ENCODE measurements at regions not wholly inside any gene's neighbourhood (a gene's known extent, or its start where the extent isn't known, plus 50 kb on each side); places are given as distances from the start of the nearest gene placed in this dataset.

DNA sequence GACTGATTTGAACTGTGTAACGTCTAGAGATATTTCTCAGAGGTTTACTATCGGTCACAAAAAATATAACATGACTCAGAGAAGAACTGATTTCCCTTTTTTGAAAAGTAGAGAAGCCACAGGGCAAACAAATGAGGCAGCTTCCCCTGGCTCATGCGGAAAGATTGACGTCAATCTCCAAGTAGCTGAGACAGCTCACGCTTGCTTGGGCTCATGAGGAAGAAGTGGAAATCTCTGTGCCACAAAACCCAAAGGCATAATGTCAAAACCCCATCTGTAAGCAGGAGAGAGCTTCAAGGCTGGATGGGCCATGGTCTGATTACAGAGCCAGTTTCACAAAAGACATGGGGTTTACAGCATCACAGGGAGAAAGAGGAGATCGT is 188.1 kb downstream of the ARL4C start:
- DNase-seq (ENCODE audit: extremely low read depth in 1 of 2, low read depth in 1 of 2) = peak; percentile 34 to 57

DNA sequence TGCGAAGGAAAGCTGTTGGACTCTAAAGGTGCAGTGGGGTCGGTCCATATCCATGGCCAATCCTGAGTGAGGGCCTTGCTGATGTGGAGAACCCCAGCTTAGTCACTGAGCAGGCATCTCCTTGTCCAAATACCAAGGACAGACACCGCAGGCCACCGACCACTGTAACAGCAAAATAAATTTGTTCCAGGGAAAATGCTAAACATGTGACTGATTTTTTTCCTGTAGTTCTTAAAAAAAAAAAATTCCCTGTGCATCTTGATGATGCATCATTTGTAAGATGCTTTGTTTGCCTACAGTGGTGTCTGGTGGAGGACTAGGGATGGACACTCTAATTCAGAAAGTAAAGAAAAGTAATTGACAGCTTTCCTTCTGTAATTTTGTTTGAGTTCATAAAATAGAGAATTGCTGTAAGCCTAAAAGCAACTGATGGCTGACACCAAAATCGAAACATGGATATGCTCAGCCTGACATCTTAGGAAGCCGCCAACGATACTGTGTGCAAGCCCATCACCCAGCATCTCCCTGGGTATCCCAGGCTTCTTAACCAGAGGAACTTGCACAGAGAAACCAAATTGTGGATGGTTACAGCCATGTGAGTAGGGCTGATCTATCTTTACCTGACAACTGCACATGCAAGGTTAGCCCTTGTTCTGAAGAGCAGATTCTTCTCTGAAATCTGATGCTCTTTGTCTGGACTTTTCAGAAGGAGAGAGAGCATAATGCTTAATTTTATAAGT is 188.6 kb downstream of the ARL4C start:
- DNase-seq (ENCODE audit: extremely low read depth in 1 of 2, low read depth in 1 of 2) = no peak

DNA sequence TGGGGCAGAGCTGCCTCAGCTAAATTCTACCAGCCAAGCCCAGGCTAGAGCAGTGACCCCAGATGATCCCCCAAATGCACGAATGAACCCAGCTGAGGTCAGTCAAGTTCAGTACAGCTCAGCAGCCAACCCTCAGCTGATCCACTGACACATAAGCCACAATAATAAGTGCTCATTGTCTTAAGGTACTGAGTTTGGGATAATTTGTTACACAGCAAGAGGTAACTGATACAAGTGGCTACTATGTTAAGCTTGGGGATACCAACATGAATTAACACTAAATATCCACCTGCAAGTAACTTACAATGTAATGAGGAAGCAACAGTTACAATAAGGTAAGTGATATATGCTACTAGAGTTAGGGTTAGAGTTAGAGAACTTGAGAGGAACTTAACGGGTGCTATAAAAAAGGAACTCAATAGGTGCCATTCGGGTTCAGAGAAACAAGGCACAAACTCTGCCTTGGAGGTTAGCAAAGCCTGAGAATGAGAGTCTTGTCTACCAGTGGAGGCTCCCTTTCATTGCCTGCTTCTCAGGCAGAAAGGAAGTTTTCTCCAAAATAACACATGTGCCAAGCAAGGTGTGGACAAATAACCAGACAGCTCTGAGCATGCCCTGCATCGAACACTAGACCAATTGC is 189.4 kb downstream of the ARL4C start:
- no peak for DNase-seq (ENCODE audit: extremely low read depth in 1 of 2, low read depth in 1 of 2)

DNA sequence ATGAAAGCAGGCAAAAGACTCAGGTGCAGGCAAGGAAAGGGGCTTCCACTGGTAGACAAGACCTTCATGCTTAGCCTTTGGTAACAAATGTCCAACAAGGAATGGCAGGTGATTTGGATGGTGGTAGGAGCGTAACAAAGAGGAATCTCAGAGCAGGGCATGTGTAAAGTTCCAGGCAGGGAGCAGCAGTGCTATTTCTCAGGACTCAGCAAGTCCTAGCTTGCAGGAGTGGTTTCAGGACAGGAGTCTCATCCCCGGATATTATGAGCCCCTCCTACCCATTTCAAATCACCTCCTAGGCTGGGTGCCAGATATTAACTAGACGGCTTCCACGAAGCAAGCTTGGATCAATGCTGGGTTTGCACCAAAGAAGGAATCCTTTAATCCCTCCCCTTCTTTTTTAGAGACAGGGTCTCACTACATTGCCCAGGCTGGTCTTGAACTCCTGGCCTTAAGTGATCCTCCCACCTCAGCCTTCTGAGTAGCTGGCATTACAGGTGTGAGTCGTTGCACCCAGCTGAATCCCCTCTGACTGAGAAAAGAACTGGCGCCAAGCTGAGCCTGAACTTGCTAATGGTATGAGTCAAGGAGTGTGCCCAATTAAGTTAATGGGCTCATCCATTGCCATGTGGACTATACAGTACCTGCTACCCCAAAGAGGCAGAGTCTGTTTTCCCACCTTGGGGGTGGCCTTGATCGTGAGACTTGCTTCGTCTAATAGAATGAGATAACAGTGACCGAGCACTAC is 190.3 kb downstream of the ARL4C start:
- DNase-seq (ENCODE audit: extremely low read depth in 1 of 2, low read depth in 1 of 2) = no peak

DNA sequence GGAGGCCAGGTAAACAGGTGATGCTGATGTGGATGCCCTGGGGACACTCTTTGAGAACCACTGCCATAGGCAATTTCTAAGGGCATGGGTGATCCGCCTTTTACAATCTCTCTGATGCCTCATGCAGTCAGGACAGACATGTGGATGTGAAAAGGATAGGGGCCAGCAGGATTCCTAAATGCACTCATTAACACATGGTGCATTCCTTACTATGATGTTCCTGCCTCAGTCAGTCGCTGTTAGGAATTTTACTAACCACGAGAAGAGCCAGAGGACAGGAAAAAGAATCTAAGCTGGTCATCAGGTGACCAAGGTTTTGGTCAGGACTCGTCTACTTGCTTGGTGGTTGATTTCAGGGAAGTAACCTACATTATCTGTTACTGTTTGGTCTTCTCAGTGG is 191.0 kb downstream of the ARL4C start:
- no peak for DNase-seq (ENCODE audit: extremely low read depth in 1 of 2, low read depth in 1 of 2)

DNA sequence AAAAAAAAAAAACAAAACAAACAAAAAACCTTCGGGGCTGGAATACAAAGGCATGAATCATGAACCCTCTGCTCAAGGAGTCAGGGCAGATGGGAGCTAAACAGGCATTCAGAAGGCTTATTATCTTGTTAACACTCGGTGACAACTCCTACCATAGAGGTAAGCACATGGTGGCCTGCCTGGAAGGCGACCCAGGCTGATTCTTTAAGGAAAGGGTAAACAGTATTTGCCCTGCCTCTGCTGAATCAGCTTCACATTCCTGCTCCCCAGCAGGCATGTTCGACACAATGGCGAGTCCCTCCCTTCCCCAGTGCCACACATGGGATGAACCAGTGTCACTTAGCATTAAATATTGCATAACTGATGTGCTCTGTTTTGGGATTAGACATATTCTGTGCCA is 191.9 kb downstream of the ARL4C start:
- DNase-seq (ENCODE audit: extremely low read depth in 1 of 2, low read depth in 1 of 2) = no peak

DNA sequence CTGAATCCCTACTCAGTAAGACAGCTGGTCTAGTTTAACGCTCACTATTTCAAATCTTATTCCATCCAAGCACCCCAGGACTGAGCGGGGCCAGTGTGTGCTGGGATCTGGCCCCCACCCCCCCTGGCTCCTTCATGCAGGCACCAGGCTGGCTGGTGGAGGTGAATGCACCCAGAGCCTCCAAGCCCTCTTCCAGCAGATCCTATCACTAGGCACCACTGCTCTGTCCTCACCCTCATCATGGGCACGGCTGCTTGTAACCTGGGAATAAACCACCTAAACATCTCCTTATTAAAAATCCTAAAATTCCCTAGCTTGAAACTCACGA is 194.3 kb downstream of the ARL4C start:
- DNase-seq (ENCODE audit: extremely low read depth in 1 of 2, low read depth in 1 of 2) = no peak

DNA sequence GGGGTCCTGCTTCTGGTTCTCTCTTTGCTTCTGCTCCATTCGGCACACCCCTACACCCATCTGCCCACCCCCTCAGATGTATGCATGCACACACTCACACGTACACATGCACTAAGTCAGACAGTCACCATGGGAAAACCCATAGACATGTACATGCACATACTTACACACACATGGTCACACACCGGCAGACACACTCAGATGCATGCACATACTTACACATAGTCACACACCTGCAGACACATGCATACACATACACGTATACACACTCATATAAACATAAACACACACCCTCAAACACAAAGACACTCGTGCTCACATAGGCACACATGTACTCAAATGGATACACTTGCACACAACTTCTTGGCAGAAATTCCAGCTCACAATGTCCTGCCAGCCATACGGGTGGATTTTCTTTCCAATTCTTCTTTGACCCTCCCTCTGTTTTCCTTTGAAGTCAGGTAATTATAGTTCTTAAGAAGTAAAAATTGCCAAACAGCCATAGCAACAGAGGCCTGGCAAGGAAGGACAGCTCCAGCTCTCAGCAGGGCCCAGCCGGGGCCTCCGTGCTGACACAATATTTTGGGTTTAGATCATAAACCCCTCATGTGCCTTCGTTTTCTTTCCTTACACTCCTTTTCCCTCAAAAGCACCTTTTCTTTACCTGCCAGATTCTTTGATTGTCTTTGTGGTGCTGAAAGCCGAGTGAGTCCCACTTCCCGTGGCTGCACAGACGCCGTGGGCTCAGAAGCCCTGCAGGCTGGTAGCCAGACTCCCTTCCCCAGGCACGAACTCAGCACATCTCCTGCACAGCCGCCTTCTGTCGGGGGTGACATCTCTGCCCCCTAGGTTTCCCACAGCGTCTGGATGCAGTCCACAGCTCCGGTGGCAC is 195.7 kb downstream of the ARL4C start:
- DNase-seq (ENCODE audit: extremely low read depth in 1 of 2, low read depth in 1 of 2) = no peak

DNA sequence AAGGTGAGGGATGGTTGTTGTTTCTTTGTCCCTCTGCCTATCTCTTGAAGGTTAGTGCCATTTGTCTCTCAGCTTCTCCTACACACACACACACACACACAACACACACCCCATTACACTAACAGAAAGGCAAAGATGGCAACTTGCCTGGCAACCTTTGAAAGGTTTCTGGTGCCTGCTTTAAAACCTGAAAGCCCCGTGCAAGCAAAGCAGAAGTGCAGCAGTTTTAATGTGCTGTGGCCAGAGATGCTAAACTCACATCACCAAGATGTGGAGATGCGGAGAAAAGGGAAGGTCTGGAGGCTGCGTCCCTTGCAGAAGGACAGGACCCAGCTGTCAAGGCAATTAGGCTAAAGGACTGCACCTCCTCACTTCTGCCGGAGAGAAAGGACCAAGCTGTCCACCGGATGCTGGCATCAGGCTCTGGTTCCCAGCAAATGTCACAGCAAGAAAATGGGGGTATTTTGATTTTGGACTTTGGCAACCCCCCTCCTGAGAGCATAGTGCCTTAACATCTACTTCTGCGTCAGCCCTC is 196.4 kb downstream of the ARL4C start:
- DNase-seq (ENCODE audit: extremely low read depth in 1 of 2, low read depth in 1 of 2) = no peak

DNA sequence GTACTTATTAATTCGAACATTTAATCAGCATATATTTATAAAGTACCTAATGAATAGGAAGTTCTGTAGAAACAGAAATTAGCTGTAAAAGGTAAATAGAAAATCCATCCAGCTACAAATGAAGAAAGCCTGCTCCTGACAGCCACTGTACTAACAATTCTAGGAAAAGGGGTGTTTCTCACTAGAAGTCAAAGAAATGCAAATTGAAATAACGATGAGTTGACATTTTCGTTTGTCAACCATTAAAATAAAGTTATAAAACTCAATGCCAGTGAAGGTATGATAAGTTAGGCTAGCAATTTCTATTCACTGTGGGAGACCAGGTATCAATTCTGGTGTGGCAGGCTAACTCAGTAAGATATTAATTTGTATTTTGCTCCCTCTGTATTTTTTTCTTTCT is 198.0 kb downstream of the ARL4C start:
- DNase-seq (ENCODE audit: extremely low read depth in 1 of 2, low read depth in 1 of 2) = no peak

DNA sequence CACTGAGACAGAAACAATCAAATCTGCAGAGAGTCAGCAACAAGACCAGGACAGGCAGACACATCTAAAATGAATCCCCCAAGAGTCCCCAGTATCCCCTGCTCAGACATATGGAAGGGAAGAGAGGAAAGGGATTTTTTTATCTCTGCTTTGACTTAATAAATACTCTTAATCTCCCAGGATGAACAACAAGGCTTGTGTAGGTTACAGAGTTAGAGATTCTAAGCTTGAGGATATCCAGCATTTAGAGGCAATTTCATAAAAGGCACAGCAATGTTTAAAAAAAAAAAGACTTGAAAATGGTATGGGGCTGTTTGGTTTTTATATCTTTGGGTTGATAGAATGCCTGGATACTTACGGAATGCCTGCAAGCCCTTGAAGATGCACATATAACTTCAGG is 199.9 kb downstream of the ARL4C start:
- DNase-seq (ENCODE audit: extremely low read depth in 1 of 2, low read depth in 1 of 2) = no peak

DNA sequence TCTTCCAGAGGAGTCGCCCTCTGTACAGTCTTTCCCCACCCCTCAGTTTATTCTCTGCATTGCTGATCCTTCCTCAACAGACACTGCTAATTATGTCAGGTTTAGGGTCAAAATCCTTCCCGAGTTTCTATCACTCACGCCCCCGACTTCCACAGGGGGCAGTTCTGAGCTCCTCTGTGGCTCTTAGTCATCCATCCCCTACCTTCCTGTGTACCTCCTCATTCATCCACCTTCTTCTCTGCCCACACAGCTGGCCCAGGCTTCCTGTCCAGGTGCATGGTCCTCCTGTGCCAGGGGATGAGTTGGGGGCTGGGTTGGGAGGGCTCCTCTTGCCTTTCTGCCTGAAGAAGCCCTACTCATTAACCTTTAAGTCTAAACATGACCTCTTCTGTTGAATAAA is 202.9 kb downstream of the ARL4C start:
- no peak for DNase-seq (ENCODE audit: extremely low read depth in 1 of 2, low read depth in 1 of 2)

DNA sequence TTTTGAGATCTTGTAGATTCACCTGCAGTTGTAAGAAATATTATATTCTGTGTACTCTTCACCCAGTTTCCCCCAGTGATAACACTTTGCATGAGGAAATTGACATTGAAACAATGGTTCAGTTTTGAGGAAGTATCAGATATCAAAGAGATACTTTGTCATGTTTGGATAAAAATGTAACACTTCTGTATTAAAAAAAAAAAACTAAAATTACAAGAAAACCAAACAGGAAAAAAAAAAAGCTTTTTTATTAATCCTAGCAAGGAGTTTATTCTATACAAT is 204.0 kb downstream of the ARL4C start:
- no peak for DNase-seq (ENCODE audit: extremely low read depth in 1 of 2, low read depth in 1 of 2)

DNA sequence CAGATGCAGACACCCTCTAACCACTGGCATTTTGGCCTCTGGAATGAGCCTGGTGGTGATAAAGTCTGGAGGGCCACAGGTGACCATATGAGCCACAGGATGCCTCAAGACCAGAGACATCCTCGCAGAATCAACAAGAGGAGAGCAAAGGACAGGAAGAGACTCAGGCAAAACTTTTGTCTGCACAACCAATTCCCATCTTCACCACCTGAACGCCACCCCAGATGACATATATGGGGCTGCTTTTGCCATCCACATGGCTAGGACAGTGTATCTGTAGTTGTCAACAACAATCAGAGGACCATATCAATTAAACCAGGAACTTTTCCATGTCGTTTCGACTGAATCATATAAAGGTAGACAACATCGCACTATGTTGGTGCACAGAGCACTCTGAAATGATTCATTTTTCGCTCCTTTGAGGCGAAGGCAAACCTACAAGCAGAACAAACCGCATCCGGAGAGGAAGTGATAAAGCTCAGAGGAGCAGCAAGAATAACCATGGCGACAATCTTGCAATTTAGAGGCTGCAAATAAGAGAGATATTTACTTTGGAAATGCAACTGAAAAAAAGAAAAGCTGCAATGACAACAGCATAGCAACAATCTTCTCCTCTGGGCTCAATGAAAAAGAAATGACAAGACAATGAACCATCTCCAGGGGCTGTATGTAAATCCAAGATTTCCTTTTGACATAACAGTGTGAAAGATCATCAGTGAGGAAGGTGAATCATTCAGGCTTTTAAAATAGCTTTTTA is 204.5 kb downstream of the ARL4C start:
- peak in 1 of 2 donors; percentile 35 for DNase-seq (ENCODE audit: extremely low read depth in 1 of 2, low read depth in 1 of 2)

DNA sequence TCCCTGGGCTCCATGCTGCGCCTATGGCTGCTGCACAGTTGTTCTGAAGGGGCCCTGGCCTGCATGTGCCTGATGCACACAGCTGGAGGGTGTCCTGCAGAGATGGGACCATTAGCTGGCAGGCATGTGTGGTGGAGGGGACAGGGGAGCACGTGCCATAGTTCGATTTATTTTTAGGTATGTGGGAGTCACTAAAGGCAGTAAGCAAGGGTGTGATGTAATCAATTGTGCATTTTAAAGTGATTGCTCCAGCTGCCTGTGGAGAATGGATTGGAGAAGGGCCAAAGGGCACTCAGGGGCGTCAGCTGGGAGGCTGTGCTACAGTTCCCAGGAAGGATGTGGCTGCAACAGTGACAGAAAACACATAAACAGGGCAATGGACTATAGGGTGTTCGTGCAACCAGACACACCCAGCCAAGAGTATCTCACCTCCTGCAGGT is 205.1 kb downstream of the ARL4C start:
- DNase-seq (ENCODE audit: extremely low read depth in 1 of 2, low read depth in 1 of 2) = no peak

DNA sequence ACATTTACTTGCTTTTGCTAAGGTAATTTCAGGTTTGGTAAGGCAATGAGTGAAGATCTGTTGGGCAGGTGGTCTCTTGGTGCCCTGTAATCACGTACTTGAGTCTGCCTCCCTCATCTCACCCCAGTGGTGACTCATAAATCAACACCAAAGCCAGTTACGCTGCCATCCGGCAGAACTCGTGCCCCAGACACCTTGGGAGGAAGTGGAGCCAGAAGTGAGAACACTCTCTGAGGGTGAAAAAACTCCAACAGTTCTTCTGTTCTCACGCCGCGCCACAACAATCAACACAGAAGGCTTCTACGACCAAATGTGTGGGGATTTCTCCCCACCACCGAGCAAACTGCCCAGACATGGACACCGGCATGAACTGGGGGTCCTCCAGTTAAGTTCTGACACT is 206.2 kb downstream of the ARL4C start:
- peak; percentile 58 to 74 for DNase-seq (ENCODE audit: extremely low read depth in 1 of 2, low read depth in 1 of 2)

DNA sequence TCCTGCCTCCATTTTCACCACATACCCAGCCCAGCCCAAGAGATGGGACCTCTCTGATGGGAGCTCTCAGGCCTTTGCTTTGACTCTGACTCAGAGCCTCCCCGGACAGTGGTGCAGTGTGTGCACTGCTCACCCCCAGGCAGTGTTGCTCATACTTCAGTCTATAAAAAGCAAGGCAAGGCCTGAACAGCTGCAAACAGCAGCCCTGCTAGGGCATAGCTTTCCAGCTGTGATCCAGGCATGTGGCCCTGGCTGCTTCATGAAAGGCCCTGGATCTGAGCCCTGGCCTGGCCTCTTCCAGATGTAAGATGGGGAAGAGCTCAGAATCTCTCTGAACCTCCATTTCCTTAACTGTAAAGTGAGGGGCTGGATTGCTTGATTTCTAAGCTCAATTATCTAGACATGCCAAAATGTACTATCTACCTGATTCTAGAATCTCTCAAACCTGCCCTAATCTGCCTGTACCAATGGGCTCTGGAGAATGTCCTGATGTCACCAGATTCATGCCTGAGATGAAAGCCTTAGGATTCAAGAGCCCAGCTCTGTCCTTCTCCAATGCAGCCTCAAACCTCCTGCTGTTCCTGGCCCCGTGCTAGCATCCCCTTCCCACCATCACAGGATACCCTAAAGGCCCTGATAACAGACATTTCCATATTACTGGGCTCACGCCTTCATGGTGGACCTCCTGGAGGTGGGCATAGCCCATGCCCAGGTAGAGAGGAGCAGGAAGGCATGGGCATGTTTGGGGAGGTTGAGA is 206.9 kb downstream of the ARL4C start:
- DNase-seq (ENCODE audit: extremely low read depth in 1 of 2, low read depth in 1 of 2) = peak in 1 of 2 donors; percentile 14

DNA sequence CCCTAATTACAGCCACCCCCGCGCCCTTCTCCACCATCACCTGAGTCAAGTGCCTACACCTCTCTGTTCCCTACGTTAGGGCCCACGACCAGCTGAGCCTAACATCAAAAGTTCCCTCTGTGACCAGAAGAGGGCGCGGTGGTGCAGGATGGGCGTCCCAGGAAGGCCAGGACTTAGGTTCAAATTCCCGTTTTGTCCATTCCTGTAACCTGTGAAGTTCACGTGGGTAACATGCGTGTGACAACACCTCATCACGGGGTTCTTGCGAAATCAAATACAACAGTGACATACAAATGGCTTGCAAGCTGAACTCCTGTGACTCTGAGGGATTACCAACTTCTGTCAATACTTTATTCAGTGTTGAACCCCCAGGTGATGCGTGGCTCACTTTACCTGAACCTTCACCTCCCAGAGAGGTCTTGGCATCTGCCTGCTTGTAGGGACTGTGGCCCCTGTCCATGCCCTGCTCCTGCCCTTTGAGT is 207.9 kb downstream of the ARL4C start:
- DNase-seq (ENCODE audit: extremely low read depth in 1 of 2, low read depth in 1 of 2) = peak in 1 of 2 donors; percentile 56

DNA sequence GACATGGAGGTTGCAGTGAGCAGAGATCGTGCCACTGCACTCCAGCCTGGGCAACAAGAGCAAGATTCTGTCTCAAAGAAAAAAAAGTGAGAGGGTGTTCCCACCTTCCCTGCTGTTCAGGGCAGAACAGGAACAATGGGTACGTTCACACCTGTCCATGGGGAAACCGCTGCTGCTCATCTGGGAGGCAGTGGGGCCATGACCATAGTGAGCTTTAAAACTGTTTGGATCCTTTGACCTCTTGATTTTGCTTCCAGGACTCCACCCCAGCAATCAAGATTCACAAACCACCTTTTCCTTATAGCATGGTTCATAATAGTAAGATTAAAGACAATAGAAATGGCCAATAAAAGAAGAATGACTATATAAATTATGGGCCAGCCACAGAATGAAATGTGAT is 209.2 kb downstream of the ARL4C start:
- no peak for DNase-seq (ENCODE audit: extremely low read depth in 1 of 2, low read depth in 1 of 2)

DNA sequence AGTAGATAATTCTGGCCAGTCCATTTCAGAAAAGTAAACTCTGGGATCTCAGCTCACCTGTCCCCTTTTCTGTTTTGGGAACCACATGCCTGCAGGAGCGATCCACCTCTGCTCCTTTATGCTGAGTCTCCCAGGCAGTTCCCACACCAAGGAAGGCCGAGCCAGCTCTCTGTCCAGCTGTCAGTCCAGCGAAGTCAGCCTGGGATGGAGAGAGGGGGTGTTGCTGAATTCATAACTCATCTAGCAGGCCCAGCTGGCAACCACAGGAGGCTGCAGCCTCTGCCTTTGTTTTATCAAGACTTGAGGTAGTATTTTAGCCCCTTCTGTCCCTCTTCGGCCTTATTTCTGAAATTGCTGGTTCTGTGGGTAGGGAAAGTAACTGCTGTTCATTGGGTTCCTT is 209.9 kb downstream of the ARL4C start:
- DNase-seq (ENCODE audit: extremely low read depth in 1 of 2, low read depth in 1 of 2) = no peak
